ENCODE measurements at regions not wholly inside any gene's neighbourhood (a gene's known extent, or its start where the extent isn't known, plus 50 kb on each side); places are given as distances from the start of the nearest gene placed in this dataset.

- no peak for DNase-seq
These were observed 485.6 kb downstream of the INHBA start for GRCh38 chr7:41217306-41217705.

- no peak for DNase-seq
These were observed 495.7 kb downstream of the INHBA start for GRCh38 chr7:41207141-41207540.

GRCh38 chr7:41206267-41206666, 496.6 kb downstream of the INHBA start:
- no peak for DNase-seq

GRCh38 chr7:41205600-41205999, 497.3 kb downstream of the INHBA start:
- DNase-seq, result no peak

GRCh38 chr7:41203542-41203941, 499.3 kb downstream of the INHBA start:
- DNase-seq, result no peak

GRCh38 chr7:41201021-41201420, 501.9 kb downstream of the INHBA start:
- no peak for DNase-seq

GRCh38 chr7:41199136-41199535, 503.8 kb downstream of the INHBA start:
- no peak for DNase-seq

- DNase-seq, result no peak
These were observed 504.4 kb downstream of the INHBA start for GRCh38 chr7:41198502-41198901.

- no peak for DNase-seq
These were observed 505.1 kb downstream of the INHBA start for GRCh38 chr7:41197769-41198168.

- DNase-seq, result peak; percentile 14 to 47
These were observed 509.1 kb downstream of the INHBA start for GRCh38 chr7:41193738-41194282.

- no peak for DNase-seq
These were observed 512.3 kb downstream of the INHBA start for GRCh38 chr7:41190581-41190980.

- no peak for DNase-seq
These were observed 513.0 kb downstream of the INHBA start for GRCh38 chr7:41189866-41190265.

- DNase-seq, result no peak
These were observed 514.4 kb downstream of the INHBA start for GRCh38 chr7:41188163-41189130.

GRCh38 chr7:41187322-41187721, 515.6 kb downstream of the INHBA start:
- no peak for DNase-seq

GRCh38 chr7:41185851-41186250, 517.0 kb downstream of the INHBA start:
- peak; percentile 24 to 58 for DNase-seq

- no peak for DNase-seq
These were observed 519.1 kb downstream of the INHBA start for GRCh38 chr7:41183741-41184140.

- DNase-seq, result no peak
These were observed 520.1 kb downstream of the INHBA start for GRCh38 chr7:41182782-41183181.

GRCh38 chr7:41175435-41175834, 527.5 kb downstream of the INHBA start:
- peak; percentile 9 to 35 for DNase-seq

GRCh38 chr7:41174521-41174920, 528.4 kb downstream of the INHBA start:
- DNase-seq, result no peak

GRCh38 chr7:41170466-41170865, 532.4 kb downstream of the INHBA start:
- DNase-seq, result no peak

GRCh38 chr7:41169317-41169716, 533.6 kb downstream of the INHBA start:
- DNase-seq, result no peak

- no peak for DNase-seq
These were observed 535.1 kb downstream of the INHBA start for GRCh38 chr7:41167836-41168235.

- no peak for DNase-seq
These were observed 538.5 kb downstream of the INHBA start for GRCh38 chr7:41164440-41164839.

- DNase-seq, result no peak
These were observed 538.9 kb downstream of the INHBA start for GRCh38 chr7:41163991-41164390.

Data from SHP77 (cell line).